C4-2B (cell line): ENCODE measurements at regions not wholly inside any gene's neighbourhood (a gene's known extent, or its start where the extent isn't known, plus 50 kb on each side); places are given as distances from the start of the nearest gene placed in this dataset.

Experiments used
- ZFX ChIP-seq: fragments of 450-650 bp; IDR thresholded peaks from 2 replicates; pipeline ENCODE4 v1.6.1; 2017
- TF ChIP-seq, protein P1 (sequence below): fragments of 450-650 bp; conservative IDR thresholded peaks from 2 replicates; pipeline ENCODE4 v1.5.1; 2017; ENCODE audit warnings: mild to moderate bottlenecking

- TF ChIP-seq, protein P1, sequence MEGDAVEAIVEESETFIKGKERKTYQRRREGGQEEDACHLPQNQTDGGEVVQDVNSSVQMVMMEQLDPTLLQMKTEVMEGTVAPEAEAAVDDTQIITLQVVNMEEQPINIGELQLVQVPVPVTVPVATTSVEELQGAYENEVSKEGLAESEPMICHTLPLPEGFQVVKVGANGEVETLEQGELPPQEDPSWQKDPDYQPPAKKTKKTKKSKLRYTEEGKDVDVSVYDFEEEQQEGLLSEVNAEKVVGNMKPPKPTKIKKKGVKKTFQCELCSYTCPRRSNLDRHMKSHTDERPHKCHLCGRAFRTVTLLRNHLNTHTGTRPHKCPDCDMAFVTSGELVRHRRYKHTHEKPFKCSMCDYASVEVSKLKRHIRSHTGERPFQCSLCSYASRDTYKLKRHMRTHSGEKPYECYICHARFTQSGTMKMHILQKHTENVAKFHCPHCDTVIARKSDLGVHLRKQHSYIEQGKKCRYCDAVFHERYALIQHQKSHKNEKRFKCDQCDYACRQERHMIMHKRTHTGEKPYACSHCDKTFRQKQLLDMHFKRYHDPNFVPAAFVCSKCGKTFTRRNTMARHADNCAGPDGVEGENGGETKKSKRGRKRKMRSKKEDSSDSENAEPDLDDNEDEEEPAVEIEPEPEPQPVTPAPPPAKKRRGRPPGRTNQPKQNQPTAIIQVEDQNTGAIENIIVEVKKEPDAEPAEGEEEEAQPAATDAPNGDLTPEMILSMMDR: no peak
- no peak for TF ChIP-seq ZFX
Observed at GRCh38 chr12:24748326-24748725, 200.6 kb downstream of the BCAT1 start.
